ES-I3 (cell line): ENCODE measurements at regions not wholly inside any gene's neighbourhood (a gene's known extent, or its start where the extent isn't known, plus 50 kb on each side); places are given as distances from the start of the nearest gene placed in this dataset.

Experiments
- H3K36me3 ChIP-seq: 2 replicates; pipeline ENCODE4 v1.6.1; 2013; ENCODE audit warnings: mild to moderate bottlenecking, low read length, control low read depth, moderate library complexity; ENCODE audit not compliant: insufficient read depth
- H3K4me1 ChIP-seq: 2 replicates; pipeline ENCODE4 v1.6.1; 2013; ENCODE audit warnings: mild to moderate bottlenecking, control low read depth, low read length; ENCODE audit not compliant: insufficient read depth
- H3K9ac ChIP-seq: 2 replicates; pipeline ENCODE4 v1.6.1; 2013; ENCODE audit warnings: low read depth, mild to moderate bottlenecking, low read length, moderate library complexity
- H3K9me3 ChIP-seq: 2 replicates; pipeline ENCODE4 v1.6.1; 2013; ENCODE audit warnings: mild to moderate bottlenecking, low read length, moderate library complexity; ENCODE audit not compliant: control insufficient read depth, insufficient read depth

- Histone ChIP-seq H3K4me1 (peaks cover 20% of the 10 kb centered on the region), H3K9me3 (no peaks in the 10 kb centered on the region), H3K36me3 (no peaks in the 10 kb centered on the region), H3K9ac (no peak overlapping the region)
These were observed 838.8 kb downstream of the MAFB start for GRCh38 chr20:39850246-39850645.

DNA sequence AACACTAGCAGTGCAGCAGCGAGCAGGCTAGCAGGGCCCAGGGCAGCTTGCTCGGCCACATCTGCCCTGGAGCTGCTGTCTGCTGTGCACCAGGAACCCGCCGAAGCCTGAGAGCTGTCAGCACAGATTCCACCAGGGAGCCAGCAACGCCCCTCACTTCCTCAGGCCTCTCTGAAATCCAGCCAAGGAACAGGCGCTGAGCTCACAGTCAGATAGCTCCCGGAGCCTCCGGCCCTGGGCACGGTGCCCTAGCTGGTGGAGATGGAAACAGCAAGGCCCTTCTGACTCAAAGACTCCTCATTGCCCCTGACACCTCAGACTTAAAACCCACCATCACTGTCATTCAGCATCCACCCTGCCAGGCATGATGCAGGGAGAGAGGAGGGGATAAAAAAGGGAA lies 839.4 kb downstream of the MAFB start:
- Histone ChIP-seq H3K4me1 (peaks cover 20% of the 10 kb centered on the region), H3K9ac (no peak overlapping the region)

GRCh38 chr20:39849171-39849570 lies 839.9 kb downstream of the MAFB start:
- Histone ChIP-seq H3K9me3 (no peaks in the 10 kb centered on the region), H3K4me1 (peaks cover 20% of the 10 kb centered on the region), H3K9ac (no peak overlapping the region)

More for the DNA sequence above, 839.4 kb downstream of the MAFB start:
- no peaks in the 10 kb centered on the region for H3K36me3 ChIP-seq
- H3K9me3 ChIP-seq = no peaks in the 10 kb centered on the region

GRCh38 chr20:39839399-39840119 lies 849.5 kb downstream of the MAFB start:
- Histone ChIP-seq H3K36me3 (no peaks in the 10 kb centered on the region), H3K9ac (no peak overlapping the region), H3K4me1 (no peaks in the 10 kb centered on the region), H3K9me3 (no peaks in the 10 kb centered on the region)

More at GRCh38 chr20:39849171-39849570, 839.9 kb downstream of the MAFB start:
- no peaks in the 10 kb centered on the region for H3K36me3 ChIP-seq

- H3K36me3 ChIP-seq = no peaks in the 10 kb centered on the region
- no peaks in the 10 kb centered on the region for H3K4me1 ChIP-seq
These were observed 851.5 kb downstream of the MAFB start for GRCh38 chr20:39837561-39837960.

DNA sequence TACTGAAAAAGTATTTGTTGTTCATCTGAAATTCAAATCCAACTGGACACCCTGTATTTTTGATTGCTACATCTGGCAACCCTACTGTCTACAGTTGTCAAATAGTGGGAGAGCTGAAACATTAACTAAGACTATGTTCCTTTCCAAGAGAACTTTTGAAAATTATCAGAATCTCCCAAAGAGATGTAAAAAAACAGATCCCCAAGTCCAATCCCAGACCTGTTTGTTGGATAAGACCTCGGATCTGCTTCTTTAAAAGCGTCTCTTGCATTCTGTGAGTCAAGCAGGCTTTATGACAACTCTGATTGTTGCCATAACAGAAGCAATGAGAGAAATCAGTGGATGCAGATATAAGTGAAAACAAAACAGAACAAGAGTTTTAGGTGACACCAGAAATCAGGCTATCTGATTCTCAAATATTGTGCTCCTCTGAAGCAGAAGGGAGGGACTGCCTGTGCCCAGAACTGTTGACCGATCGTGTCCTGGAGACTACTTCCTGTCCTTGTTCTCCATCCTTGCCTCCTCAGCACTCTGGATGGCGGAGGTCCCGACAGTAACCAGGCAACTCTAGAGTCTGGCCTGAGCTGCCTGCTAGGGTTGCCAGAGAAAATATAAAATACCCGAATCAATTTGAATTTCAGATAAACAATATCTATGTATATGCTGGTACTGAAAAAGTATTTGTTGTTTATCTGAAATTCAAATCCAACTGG lies 853.8 kb downstream of the MAFB start:
- Histone ChIP-seq H3K9ac (no peak overlapping the region), H3K36me3 (no peaks in the 10 kb centered on the region), H3K9me3 (no peaks in the 10 kb centered on the region), H3K4me1 (peaks cover 3% of the 10 kb centered on the region)

More at GRCh38 chr20:39837561-39837960, 851.5 kb downstream of the MAFB start:
- no peaks in the 10 kb centered on the region for H3K9me3 ChIP-seq
- H3K9ac ChIP-seq = no peak overlapping the region

DNA sequence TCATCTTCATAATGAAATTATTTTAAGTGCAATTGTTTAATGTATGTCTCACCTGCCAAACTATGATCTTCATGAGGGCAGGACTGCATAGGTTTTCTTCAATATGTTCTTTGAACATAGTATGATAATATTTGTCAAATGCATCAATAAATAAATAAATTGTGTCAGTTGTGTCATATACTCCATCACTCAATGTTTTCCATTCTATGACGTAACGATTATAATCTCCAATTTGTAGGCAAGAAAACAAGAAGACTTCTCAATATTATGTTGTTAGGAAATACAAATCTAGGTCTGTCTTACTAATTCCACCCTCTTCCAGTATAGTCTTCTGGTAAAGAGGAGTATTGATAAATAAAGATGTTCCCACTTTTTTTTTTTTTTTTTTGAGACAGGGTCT lies 858.1 kb downstream of the MAFB start:
- H3K9ac ChIP-seq = no peak overlapping the region
- no peaks in the 10 kb centered on the region for H3K9me3 ChIP-seq
- no peaks in the 10 kb centered on the region for H3K36me3 ChIP-seq
- H3K4me1 ChIP-seq = peaks cover 9% of the 10 kb centered on the region

- Histone ChIP-seq H3K4me1 (peaks cover 9% of the 10 kb centered on the region), H3K36me3 (no peaks in the 10 kb centered on the region), H3K9ac (no peak overlapping the region), H3K9me3 (no peaks in the 10 kb centered on the region)
These were observed 859.4 kb downstream of the MAFB start for GRCh38 chr20:39829661-39830060.

DNA sequence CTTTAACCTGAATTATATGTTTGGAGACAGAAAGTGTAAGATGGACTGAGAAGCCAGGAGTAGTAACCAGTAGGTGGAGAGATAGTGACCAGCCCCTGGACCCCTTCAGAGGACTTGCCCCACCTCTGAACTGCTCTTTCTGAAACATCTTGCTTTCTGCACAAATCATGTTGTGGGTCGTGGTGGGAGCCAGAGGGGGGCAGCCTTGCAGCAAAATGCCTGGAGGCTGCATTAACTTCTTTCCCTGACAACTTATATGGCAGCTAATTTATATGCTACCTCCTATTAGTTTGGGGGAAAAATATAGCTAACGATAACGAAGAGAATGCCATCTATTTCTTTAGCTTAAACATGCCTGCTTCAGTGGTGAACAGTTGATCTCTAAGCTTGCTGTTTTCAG lies 859.8 kb downstream of the MAFB start:
- Histone ChIP-seq H3K9me3 (no peaks in the 10 kb centered on the region), H3K36me3 (no peaks in the 10 kb centered on the region), H3K9ac (no peak overlapping the region), H3K4me1 (peaks cover 9% of the 10 kb centered on the region)

DNA sequence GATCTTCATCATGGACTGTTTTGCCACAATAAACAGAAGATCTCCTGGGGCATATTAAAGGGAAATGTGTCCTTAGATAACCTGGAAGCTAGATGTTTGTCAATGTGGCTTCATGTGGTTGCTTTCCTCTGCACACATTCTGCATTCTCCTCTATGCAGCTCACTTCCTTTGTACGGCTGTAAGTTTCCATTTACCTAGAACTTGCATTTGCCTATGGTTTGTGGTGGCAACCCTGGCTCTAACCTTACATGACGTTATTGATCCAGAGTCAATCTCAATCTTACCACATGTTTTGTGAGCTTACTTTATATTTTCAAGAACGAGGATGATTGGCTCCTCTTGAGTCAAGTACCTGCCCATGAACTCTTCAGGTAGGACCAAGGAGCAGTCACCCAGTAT lies 863.1 kb downstream of the MAFB start:
- Histone ChIP-seq H3K9me3 (no peaks in the 10 kb centered on the region), H3K36me3 (no peaks in the 10 kb centered on the region), H3K4me1 (peaks cover 9% of the 10 kb centered on the region), H3K9ac (no peak overlapping the region)

GRCh38 chr20:39825524-39825923 lies 863.4 kb downstream of the DHX35 start:
- no peaks in the 10 kb centered on the region for H3K9me3 ChIP-seq
- H3K4me1 ChIP-seq = peaks cover 9% of the 10 kb centered on the region
- no peaks in the 10 kb centered on the region for H3K36me3 ChIP-seq
- H3K9ac ChIP-seq = no peak overlapping the region

DNA sequence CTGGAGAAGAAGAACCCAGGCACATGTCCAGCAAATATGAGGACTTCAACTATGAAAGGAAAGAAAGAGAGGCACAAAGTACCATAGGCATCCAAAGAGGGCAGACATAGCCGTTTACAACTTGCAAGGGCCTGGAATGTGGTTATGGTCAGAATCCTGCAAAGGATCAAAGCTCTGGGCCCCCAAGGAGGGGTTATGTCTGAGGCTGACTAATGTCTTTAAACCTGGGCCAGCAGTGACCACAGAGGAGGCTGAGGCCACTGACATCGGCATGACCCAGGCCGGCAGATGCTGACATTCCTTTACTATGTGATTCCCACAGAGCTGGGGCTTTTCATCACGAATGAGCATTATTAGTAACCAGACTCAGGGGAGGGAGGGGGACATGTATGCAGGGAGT lies 861.1 kb downstream of the DHX35 start:
- no peaks in the 10 kb centered on the region for H3K9me3 ChIP-seq
- H3K4me1 ChIP-seq = no peaks in the 10 kb centered on the region
- H3K36me3 ChIP-seq = no peaks in the 10 kb centered on the region
- H3K9ac ChIP-seq = no peak overlapping the region

DNA sequence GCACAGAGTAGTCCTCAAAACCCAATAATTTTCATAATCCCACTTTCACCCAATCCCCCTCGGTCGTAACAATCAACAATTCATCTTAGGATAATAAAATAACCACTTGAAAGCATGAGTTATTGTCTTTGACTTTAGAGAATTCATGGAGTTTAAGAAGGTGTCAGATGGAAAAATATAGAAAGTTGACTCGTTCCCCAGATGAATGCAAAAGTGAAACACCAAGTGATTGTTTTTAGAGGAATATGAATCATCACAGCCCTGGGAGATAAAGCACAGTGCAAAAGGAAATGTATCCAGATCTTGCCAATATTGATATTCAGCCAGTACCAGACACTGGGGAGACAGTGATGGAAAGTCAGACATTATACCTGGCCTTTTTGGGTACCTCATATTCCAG lies 860.5 kb downstream of the DHX35 start:
- Histone ChIP-seq H3K4me1 (no peaks in the 10 kb centered on the region), H3K9ac (no peak overlapping the region), H3K9me3 (no peaks in the 10 kb centered on the region), H3K36me3 (no peaks in the 10 kb centered on the region)

GRCh38 chr20:39813190-39813829 lies 851.2 kb downstream of the DHX35 start:
- no peaks in the 10 kb centered on the region for H3K4me1 ChIP-seq
- no peaks in the 10 kb centered on the region for H3K36me3 ChIP-seq
- H3K9ac ChIP-seq = no peak overlapping the region
- H3K9me3 ChIP-seq = no peaks in the 10 kb centered on the region

- Histone ChIP-seq H3K9ac (no peak overlapping the region), H3K36me3 (no peaks in the 10 kb centered on the region), H3K4me1 (no peaks in the 10 kb centered on the region), H3K9me3 (no peaks in the 10 kb centered on the region)
These were observed 850.0 kb downstream of the DHX35 start for GRCh38 chr20:39812116-39812515.
